Tibial artery (tissue), 4 donors: ENCODE measurements at regions not wholly inside any gene's neighbourhood (a gene's known extent, or its start where the extent isn't known, plus 50 kb on each side); places are given as distances from the start of the nearest gene placed in this dataset.

Source experiments
- DNase-seq, 2 donors: peaks; one replicate each; pipeline ENCODE4 v3.0.0-alpha.2; 2019
- H3K27ac ChIP-seq, 2 donors: fragments of 200-600 bp; sonication (generic) in 1 of 2; 1 replicate in 1 of 2; 2 replicates in 1 of 2; pipeline ENCODE4 v1.5.1; 2018 to 2019; ENCODE audit warnings: mild to moderate bottlenecking in 1 of 2
- H3K27me3 ChIP-seq, 2 donors: fragments of 200-600 bp; sonication (generic) in 1 of 2; one replicate each; pipeline versions ENCODE4 v1.5.1 to v1.6.0; 2016 to 2019
- H3K36me3 ChIP-seq, 3 donors: fragments of 200-600 bp; sonication (generic) in 2 of 3; one replicate each; pipeline ENCODE4 v1.5.1; 2016 to 2019; ENCODE audit warnings: mild to moderate bottlenecking in 2 of 3
- H3K4me1 ChIP-seq, 4 donors: fragments of 200-600 bp; sonication (generic) in 2 of 4; 1 replicate in 3 of 4; 2 replicates in 1 of 4; pipeline ENCODE4 v1.5.1; 2016 to 2019
- H3K4me3 ChIP-seq, 2 donors: fragments of 200-600 bp; sonication (generic) in 1 of 2; 1 replicate in 1 of 2; 2 replicates in 1 of 2; pipeline ENCODE4 v1.5.1; 2018 to 2019; ENCODE audit warnings: mild to moderate bottlenecking in 2 of 2
- H3K9me3 ChIP-seq, 3 donors: fragments of 200-600 bp; sonication (generic) in 1 of 3; one replicate each; pipeline ENCODE4 v1.5.1; 2016 to 2019
- intact Hi-C: fragments of 100-400 bp; cut with DNase I; formaldehyde crosslinking; loops from one replicate; pipeline ENCODE4 v1.15.0; 2023; ENCODE audit warnings: low total_unique reads
- TF ChIP-seq, protein P1 (sequence below), 2 experiments: fragments of 200-600 bp in 1 of 2; fragments of 450-650 bp in 1 of 2; IDR thresholded peaks; one replicate each; pipeline ENCODE4 v1.5.1; 2017 to 2019; ENCODE audit warnings: antibody characterized with exemption in 2 of 2, mild to moderate bottlenecking in 1 of 2, moderate library complexity in 1 of 2

DNA sequence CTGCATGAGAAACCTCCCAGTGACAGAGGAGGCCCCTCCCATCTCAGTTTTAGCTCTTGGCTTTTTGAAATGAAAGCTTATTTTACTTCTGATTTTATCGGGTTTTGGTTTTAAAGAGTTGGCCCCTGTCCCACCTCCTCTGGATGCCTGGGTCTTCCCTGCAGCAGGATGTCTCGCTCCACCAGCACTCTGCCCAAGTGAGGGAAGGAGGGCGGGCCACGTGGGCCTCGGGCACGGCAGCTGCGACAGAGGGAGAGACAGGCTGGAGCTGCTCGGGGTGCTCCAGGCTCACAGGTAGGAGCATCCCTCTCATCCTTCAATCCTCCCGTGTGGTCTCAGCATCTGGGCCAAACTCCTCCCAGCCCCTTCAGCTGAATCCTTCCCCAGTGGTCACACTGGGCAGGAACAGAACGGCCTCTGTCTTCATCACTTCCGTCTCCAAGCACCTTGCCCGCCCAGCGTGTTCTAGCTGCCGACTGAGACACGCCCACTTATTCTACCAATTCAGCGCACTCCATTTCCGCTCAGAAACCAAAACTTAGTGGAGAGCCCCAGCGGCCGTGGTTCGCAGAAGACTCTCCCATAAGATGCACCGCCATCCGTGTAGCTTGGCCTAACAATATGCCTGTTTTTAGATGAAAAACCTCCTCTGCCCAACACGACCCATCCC is 222.9 kb downstream of the GLRX3 start:
- intact Hi-C loops, result no loop called here
- H3K4me3 ChIP-seq, result no peak overlapping the region
- H3K27me3 ChIP-seq, result no peaks in the 10 kb centered on the region
- H3K9me3 ChIP-seq, result no peaks in the 10 kb centered on the region
- no peaks in the 10 kb centered on the region for H3K36me3 ChIP-seq
- peaks cover 0 to 5% (median 2%) of the 10 kb centered on the region in 4 donors for H3K4me1 ChIP-seq
- DNase-seq, result no peak
- no peak overlapping the region for H3K27ac ChIP-seq
- TF ChIP-seq, protein P1, sequence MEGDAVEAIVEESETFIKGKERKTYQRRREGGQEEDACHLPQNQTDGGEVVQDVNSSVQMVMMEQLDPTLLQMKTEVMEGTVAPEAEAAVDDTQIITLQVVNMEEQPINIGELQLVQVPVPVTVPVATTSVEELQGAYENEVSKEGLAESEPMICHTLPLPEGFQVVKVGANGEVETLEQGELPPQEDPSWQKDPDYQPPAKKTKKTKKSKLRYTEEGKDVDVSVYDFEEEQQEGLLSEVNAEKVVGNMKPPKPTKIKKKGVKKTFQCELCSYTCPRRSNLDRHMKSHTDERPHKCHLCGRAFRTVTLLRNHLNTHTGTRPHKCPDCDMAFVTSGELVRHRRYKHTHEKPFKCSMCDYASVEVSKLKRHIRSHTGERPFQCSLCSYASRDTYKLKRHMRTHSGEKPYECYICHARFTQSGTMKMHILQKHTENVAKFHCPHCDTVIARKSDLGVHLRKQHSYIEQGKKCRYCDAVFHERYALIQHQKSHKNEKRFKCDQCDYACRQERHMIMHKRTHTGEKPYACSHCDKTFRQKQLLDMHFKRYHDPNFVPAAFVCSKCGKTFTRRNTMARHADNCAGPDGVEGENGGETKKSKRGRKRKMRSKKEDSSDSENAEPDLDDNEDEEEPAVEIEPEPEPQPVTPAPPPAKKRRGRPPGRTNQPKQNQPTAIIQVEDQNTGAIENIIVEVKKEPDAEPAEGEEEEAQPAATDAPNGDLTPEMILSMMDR (IDR thresholded peaks at IDR 0.05), result no peak

DNA sequence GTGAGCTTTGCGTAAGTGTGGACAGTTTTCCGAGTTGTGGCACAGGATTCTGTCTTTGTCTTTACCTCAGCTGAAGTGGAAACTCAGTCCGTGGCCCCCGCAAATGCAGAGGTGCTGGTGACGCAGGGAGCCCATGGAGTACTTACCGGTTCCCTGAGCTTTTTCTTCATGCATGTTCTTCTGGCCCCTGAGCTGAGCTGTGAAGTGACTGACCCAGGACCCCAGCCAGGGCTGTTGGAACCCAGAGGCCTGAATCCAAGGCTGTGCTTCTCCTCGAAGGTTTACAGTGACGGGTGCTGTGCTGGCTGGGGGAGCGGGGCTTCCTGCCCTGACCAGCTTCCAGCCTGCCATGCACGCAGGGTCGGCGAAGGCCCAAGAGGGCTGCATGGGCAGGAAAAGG is 223.5 kb downstream of the GLRX3 start:
- TF ChIP-seq, protein P1 (IDR thresholded peaks at IDR 0.05), result no peak
- intact Hi-C loops, result no loop called here
- DNase-seq, result no peak

DNA sequence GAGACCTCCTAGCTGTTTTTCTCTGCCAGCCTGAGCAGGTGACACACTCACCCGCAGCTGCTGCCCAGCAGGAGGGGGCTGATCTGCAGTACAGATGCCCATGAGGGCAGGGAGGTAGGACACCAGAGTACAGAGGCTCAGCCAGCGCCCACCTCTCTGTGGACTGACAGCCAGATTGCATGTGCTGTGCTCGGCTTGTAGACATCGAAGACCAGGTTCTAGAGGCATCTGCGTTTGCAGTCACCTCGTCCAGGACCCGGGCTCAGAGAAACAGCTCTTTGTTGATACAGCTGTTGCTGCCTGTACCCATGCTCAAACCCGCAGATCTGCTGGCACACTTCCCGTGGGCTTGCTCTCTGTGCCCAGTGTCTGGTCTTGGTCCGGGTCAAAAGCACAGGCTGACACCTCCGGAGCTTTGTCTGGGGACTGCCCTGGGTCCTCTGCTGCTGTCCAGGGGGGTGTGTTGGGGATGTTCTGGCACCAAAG is 224.7 kb downstream of the GLRX3 start:
- TF ChIP-seq, protein P1 (IDR thresholded peaks at IDR 0.05), result no peak
- no peaks in the 10 kb centered on the region for H3K36me3 ChIP-seq
- peaks cover 0 to 5% (median 2%) of the 10 kb centered on the region in 4 donors for H3K4me1 ChIP-seq
- H3K27me3 ChIP-seq, result no peaks in the 10 kb centered on the region
- intact Hi-C loops, result no loop called here
- no peak overlapping the region for H3K27ac ChIP-seq
- no peaks in the 10 kb centered on the region for H3K9me3 ChIP-seq
- H3K4me3 ChIP-seq, result no peak overlapping the region
- DNase-seq, result no peak

More for the DNA sequence above, 223.5 kb downstream of the GLRX3 start:
- Histone ChIP-seq H3K27ac (no peak overlapping the region), H3K4me1 (peaks cover 0 to 5% (median 2%) of the 10 kb centered on the region in 4 donors), H3K9me3 (no peaks in the 10 kb centered on the region), H3K4me3 (no peak overlapping the region), H3K27me3 (no peaks in the 10 kb centered on the region), H3K36me3 (no peaks in the 10 kb centered on the region)

DNA sequence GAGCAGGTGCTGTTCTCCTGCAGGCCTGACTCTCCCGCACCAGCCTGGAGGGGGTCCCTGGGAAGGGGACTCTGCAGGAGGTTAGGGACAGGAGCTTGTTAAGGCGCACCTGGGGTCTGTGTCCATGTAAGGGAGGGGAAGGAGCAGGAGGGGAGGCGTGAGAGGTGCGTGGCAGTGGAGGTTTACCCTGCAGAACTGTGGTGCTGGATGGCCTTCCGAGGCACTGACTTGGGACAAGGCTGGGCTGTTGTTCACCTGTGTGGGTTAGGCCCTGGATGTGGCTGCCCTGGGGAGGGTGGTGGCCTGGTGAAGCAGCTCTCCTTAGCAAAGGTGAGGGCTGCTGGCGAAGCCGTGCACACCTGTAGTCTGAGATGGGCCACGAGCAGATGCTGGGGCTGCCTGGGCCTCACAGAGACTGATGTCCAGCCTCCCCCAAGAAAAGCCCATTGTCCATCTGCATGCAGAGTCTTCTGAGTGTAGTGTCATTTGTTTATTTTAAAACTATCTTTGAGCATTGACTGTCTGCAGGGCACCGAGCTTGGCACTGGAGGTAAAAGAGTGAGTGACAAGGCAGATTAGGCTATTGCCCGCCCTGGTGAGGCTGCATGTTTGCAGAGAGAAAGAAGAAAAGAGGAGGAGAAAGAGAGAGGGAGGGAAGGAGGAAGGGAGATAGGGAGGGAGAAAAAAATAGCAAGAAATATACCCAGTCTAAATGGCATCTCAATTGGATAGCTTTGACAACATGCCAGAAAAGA is 225.3 kb downstream of the GLRX3 start:
- TF ChIP-seq, protein P1 (IDR thresholded peaks at IDR 0.05), result no peak
- no peak for DNase-seq
- Histone ChIP-seq H3K27me3 (no peaks in the 10 kb centered on the region), H3K4me1 (peaks cover 0 to 5% (median 2%) of the 10 kb centered on the region in 4 donors), H3K4me3 (no peak overlapping the region), H3K36me3 (no peaks in the 10 kb centered on the region), H3K27ac (no peak overlapping the region), H3K9me3 (no peaks in the 10 kb centered on the region)
- intact Hi-C loops, result no loop called here

DNA sequence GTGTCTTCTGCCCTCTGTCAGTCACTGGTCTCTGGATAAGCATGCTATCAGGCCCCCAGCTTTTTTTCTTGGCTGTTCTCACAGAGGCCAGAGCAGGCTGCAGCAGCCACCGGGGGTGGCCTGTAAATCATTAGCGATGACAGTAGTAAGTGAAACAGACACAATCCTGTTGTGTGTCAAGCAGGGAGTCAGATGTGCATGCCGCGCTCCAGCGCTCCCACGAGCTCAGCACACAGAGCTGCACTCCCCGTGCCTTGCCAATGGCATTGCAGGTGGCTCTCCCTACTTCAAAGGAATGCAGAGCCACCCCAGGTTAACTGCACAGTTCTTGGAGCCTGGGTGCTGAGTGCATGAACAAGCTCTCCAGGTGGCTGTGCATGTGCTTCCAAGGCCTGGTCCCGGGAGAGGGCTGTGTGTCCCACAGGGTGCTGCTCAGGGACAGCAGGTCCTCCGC is 226.1 kb downstream of the GLRX3 start:
- no peak for DNase-seq
- H3K27me3 ChIP-seq, result no peaks in the 10 kb centered on the region
- peaks cover 0 to 5% (median 2%) of the 10 kb centered on the region in 4 donors for H3K4me1 ChIP-seq
- no peak overlapping the region for H3K27ac ChIP-seq
- TF ChIP-seq, protein P1 (IDR thresholded peaks at IDR 0.05), result no peak
- H3K4me3 ChIP-seq, result no peak overlapping the region
- H3K36me3 ChIP-seq, result no peaks in the 10 kb centered on the region
- intact Hi-C loops, result no loop called here
- no peaks in the 10 kb centered on the region for H3K9me3 ChIP-seq
